H1 (cell line): ENCODE measurements at regions not wholly inside any gene's neighbourhood (a gene's known extent, or its start where the extent isn't known, plus 50 kb on each side); places are given as distances from the start of the nearest gene placed in this dataset.

Experiments
- HDAC6 ChIP-seq: IDR thresholded peaks from one replicate; pipeline ENCODE4 v1.7.1; 2012; ENCODE audit warnings: low read depth, mild to moderate bottlenecking, inconsistent platforms, low read length, moderate library complexity

DNA sequence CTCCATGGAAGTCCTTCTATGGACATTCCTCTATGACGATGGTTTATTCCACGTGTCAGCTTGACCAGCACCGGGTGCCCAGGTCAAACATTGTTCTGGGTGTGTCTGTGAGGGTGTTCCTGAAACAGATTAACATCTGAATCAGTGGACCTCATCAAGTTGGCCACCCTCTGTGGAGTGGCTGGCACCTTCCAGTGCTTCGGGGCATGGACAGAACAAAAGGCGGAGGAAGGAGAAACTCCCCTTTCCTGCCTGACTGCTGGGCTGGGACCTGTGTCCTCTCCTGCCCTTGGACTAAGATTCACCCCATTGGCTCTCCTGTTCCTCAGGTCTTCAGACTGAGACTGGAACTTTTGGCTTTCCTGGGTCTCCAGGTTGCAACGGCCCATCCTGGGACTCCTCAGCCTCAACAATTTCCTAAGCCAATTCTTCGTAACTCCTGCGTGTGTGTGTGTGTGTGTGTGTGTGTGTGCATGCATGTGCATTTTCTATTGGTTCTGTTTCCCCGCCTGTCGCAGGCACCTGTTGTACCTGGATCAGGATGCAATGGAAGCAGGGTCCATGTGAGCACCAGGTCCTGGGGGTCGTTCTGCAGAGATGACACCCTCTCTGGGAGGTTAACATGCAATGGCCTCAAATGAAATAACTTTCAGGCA is 357.2 kb upstream of the SALL3 start (continued):
- no peak for TF ChIP-seq HDAC6
- TF ChIP-seq, all 59 proteins: peak for 0
